ENCODE measurements at regions not wholly inside any gene's neighbourhood (a gene's known extent, or its start where the extent isn't known, plus 50 kb on each side); places are given as distances from the start of the nearest gene placed in this dataset.

DNA sequence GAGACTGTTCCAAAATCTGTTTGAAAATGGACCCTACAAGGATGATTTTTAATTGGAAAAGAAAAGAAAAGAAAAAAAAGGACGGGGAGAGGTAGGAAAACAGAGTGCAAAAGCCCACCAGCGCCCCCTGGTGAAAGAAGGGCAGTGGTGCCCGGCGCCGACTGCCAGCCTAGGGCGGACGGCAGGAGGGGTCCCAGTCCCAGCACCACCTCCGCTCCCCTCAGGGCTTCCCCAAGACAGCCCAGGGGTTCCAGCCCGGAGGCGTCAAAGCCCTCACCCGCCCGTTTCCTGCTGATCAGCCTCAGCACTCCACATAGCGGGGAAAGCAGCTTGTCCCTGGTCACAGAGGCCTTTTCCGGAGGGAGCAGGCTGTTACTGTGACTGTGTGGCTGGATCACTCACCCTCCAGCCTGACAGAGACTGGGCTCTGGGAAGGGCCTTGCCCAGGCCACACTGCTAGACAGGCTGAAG, 213.9 kb downstream of the TFCP2L1 start:
- Histone ChIP-seq H4K20me1 (ENCODE audit: insufficient read depth) (no peaks in the 10 kb centered on the region), H3K9me2 (ENCODE audit: insufficient read depth, low read length) (no peaks in the 10 kb centered on the region), H3K9me3 (ENCODE audit: low read length) (no peaks in the 10 kb centered on the region), H3K9ac (ENCODE audit: low read length) (no peak overlapping the region), H3K27me3 (ENCODE audit: insufficient read depth, low read depth, low read length) (peaks cover 8% of the 10 kb centered on the region), H3K4me3 (ENCODE audit: low read length) (no peak overlapping the region), H3K27ac (ENCODE audit: low read length) (no peak overlapping the region), H3F3A (ENCODE audit: insufficient read depth, low read length, poor library complexity, severe bottlenecking) (no peaks in the 10 kb centered on the region), H3K36me3 (ENCODE audit: insufficient read depth, low read length) (no peaks in the 10 kb centered on the region), H2AFZ (ENCODE audit: low read depth, low read length) (no peak overlapping the region), H3K4me2 (ENCODE audit: low read length) (no peak overlapping the region), H3K79me2 (replicated peaks; ENCODE audit: insufficient read depth, low read length) (no peaks in the 10 kb centered on the region)
- TF ChIP-seq SMC3 (conservative IDR thresholded peaks at IDR 0.05; ENCODE audit: poor library complexity) (peak; percentile 97), MXI1 (conservative IDR thresholded peaks at IDR 0.05; ENCODE audit: poor library complexity, severe bottlenecking) (no peak), CTCF (IDR thresholded peaks at IDR 0.05; ENCODE audit: poor library complexity, severe bottlenecking) (peak; percentile 91), TAF1 (IDR thresholded peaks at IDR 0.05; ENCODE audit: low read depth) (no peak), RAD21 (conservative IDR thresholded peaks at IDR 0.05) (peak; percentile 92), EZH2 (IDR thresholded peaks at IDR 0.05; ENCODE audit: borderline replicate concordance, insufficient read depth, low read length, poor library complexity, severe bottlenecking) (no peak), POLR2AphosphoS5 (IDR thresholded peaks at IDR 0.05) (no peak), EP300 (conservative IDR thresholded peaks at IDR 0.05; ENCODE audit: poor library complexity, severe bottlenecking) (no peak)
- TF ChIP-seq, protein P1, sequence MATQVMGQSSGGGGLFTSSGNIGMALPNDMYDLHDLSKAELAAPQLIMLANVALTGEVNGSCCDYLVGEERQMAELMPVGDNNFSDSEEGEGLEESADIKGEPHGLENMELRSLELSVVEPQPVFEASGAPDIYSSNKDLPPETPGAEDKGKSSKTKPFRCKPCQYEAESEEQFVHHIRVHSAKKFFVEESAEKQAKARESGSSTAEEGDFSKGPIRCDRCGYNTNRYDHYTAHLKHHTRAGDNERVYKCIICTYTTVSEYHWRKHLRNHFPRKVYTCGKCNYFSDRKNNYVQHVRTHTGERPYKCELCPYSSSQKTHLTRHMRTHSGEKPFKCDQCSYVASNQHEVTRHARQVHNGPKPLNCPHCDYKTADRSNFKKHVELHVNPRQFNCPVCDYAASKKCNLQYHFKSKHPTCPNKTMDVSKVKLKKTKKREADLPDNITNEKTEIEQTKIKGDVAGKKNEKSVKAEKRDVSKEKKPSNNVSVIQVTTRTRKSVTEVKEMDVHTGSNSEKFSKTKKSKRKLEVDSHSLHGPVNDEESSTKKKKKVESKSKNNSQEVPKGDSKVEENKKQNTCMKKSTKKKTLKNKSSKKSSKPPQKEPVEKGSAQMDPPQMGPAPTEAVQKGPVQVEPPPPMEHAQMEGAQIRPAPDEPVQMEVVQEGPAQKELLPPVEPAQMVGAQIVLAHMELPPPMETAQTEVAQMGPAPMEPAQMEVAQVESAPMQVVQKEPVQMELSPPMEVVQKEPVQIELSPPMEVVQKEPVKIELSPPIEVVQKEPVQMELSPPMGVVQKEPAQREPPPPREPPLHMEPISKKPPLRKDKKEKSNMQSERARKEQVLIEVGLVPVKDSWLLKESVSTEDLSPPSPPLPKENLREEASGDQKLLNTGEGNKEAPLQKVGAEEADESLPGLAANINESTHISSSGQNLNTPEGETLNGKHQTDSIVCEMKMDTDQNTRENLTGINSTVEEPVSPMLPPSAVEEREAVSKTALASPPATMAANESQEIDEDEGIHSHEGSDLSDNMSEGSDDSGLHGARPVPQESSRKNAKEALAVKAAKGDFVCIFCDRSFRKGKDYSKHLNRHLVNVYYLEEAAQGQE (IDR thresholded peaks at IDR 0.05; ENCODE audit: borderline replicate concordance), result no peak

DNA sequence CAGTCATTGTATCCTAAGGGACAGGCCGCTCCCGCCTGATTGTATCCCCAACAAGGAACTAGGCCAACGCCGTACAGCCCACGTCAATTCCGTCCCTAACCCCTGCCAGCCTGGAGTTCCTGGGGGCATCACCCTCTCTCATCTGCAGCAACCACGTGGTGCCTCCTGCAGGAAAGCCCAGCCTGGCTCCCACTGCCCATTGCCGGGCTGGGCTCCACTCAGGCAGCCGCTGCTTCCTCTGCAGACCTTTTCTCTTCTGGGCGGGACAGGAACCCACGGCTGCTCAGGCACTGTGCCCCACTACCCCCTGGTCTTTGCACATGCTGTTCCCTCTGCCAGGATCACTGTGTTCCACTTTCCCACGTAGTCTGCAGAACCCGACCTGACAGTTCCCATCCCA, 212.2 kb downstream of the TFCP2L1 start:
- no peak overlapping the region for H3K27ac ChIP-seq (ENCODE audit: low read length)
- H3K9me3 ChIP-seq (ENCODE audit: low read length), result no peaks in the 10 kb centered on the region

More for the DNA sequence above, 212.2 kb downstream of the TFCP2L1 start:
- H2AFZ ChIP-seq (ENCODE audit: low read depth, low read length), result no peak overlapping the region
- no peaks in the 10 kb centered on the region for H3K36me3 ChIP-seq (ENCODE audit: insufficient read depth, low read length)
- peaks cover 11% of the 10 kb centered on the region for H3K27me3 ChIP-seq (ENCODE audit: insufficient read depth, low read depth, low read length)
- H3K9me2 ChIP-seq (ENCODE audit: insufficient read depth, low read length), result no peaks in the 10 kb centered on the region
- H3K79me2 ChIP-seq (replicated peaks; ENCODE audit: insufficient read depth, low read length), result no peaks in the 10 kb centered on the region
- H3F3A ChIP-seq (ENCODE audit: insufficient read depth, low read length, poor library complexity, severe bottlenecking), result no peaks in the 10 kb centered on the region
- H3K4me2 ChIP-seq (ENCODE audit: low read length), result no peak overlapping the region
- no peak overlapping the region for H3K4me3 ChIP-seq (ENCODE audit: low read length)
- H4K20me1 ChIP-seq (ENCODE audit: insufficient read depth), result no peaks in the 10 kb centered on the region
- no peak overlapping the region for H3K9ac ChIP-seq (ENCODE audit: low read length)
- TF ChIP-seq SMC3 (conservative IDR thresholded peaks at IDR 0.05; ENCODE audit: poor library complexity) (no peak), MXI1 (conservative IDR thresholded peaks at IDR 0.05; ENCODE audit: poor library complexity, severe bottlenecking) (no peak), EZH2 (IDR thresholded peaks at IDR 0.05; ENCODE audit: borderline replicate concordance, insufficient read depth, low read length, poor library complexity, severe bottlenecking) (no peak), TAF1 (IDR thresholded peaks at IDR 0.05; ENCODE audit: low read depth) (no peak), RAD21 (conservative IDR thresholded peaks at IDR 0.05) (no peak), POLR2AphosphoS5 (IDR thresholded peaks at IDR 0.05) (no peak), EP300 (conservative IDR thresholded peaks at IDR 0.05; ENCODE audit: poor library complexity, severe bottlenecking) (no peak), CTCF (IDR thresholded peaks at IDR 0.05; ENCODE audit: poor library complexity, severe bottlenecking) (no peak)
- TF ChIP-seq, protein P1 (IDR thresholded peaks at IDR 0.05; ENCODE audit: borderline replicate concordance), result no peak

Data from neural cell (in vitro differentiated cells).